ENCODE measurements at regions not wholly inside any gene's neighbourhood (a gene's known extent, or its start where the extent isn't known, plus 50 kb on each side); places are given as distances from the start of the nearest gene placed in this dataset.

DNA sequence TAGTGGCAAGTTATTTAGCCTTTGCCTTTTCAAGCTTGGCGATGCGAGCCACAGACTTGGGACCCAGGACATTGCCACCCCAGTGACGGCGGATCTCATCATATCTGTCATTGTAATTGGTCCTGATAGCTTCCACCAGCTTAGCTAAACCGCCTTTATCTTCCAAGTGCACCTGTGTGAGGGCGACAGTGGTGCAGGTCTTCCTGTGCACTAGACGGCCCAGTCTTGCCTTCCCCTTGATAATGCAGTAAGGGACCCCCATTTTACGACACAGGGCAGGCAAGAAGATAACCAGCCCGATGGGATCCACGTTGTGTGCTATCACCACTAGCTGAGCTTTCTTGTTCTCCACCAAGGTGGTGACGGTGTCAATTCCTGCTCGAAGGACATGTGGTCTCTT, 99.6 kb upstream of the ITGB1 start:
- no peak for TF ChIP-seq POLR2AphosphoS5 (IDR thresholded peaks at IDR 0.05; ENCODE audit: low read depth, low read length)
- TF ChIP-seq, protein P1, sequence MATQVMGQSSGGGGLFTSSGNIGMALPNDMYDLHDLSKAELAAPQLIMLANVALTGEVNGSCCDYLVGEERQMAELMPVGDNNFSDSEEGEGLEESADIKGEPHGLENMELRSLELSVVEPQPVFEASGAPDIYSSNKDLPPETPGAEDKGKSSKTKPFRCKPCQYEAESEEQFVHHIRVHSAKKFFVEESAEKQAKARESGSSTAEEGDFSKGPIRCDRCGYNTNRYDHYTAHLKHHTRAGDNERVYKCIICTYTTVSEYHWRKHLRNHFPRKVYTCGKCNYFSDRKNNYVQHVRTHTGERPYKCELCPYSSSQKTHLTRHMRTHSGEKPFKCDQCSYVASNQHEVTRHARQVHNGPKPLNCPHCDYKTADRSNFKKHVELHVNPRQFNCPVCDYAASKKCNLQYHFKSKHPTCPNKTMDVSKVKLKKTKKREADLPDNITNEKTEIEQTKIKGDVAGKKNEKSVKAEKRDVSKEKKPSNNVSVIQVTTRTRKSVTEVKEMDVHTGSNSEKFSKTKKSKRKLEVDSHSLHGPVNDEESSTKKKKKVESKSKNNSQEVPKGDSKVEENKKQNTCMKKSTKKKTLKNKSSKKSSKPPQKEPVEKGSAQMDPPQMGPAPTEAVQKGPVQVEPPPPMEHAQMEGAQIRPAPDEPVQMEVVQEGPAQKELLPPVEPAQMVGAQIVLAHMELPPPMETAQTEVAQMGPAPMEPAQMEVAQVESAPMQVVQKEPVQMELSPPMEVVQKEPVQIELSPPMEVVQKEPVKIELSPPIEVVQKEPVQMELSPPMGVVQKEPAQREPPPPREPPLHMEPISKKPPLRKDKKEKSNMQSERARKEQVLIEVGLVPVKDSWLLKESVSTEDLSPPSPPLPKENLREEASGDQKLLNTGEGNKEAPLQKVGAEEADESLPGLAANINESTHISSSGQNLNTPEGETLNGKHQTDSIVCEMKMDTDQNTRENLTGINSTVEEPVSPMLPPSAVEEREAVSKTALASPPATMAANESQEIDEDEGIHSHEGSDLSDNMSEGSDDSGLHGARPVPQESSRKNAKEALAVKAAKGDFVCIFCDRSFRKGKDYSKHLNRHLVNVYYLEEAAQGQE (IDR thresholded peaks at IDR 0.05; ENCODE audit: insufficient read depth in 1 of 2, low read depth in 2 of 2, low read length in 2 of 2): no peak

DNA sequence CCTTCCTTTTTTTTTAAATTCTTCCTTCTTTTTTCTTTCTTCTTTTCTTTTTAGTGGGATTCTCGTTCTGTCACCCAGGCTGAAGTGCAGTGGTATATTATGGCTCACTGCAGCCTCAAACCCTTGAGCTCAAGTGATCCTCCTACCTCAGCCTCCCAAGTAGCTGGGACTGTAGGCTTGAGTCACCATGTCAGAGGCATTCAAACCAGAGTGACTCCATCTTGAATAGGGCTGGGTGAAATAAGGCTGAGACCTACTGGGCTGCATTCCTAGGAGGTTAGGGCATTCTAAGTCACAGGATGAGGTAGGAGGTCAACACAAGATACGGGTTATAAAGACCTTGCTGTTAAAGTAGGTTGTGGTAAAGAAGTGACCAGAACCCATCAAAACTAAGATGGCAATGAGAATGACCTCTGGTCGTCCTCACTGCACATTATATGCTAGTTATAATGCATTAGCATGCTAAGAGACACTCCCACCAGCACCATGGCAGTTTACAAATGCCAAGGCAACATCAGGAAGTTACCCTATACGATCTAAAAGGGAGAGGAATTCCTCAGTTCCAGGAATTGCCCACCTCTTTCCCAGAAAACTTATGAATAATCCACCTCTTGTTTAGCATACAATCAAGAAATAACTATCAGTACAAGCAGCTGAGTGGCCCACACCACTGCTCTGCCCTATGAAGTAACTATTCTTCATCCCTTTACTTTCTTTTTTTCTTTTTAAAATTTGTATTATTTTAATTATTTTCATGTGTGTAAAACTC, 99.0 kb upstream of the ITGB1 start:
- TF ChIP-seq TAF1 (IDR thresholded peaks at IDR 0.05; ENCODE audit: borderline replicate concordance, insufficient read depth, low read length): no peak
- no peak for TF ChIP-seq FOXP2 (optimal IDR thresholded peaks at IDR 0.05; ENCODE audit: borderline replicate concordance, extremely low read depth, extremely low read length, insufficient read depth)
- no peak for TF ChIP-seq POLR2AphosphoS5 (IDR thresholded peaks at IDR 0.05; ENCODE audit: low read depth, low read length)
- TF ChIP-seq SIN3A (IDR thresholded peaks at IDR 0.05; ENCODE audit: borderline replicate concordance, insufficient read depth, low read length): no peak
- TF ChIP-seq, protein P1 (IDR thresholded peaks at IDR 0.05; ENCODE audit: insufficient read depth in 1 of 2, low read depth in 2 of 2, low read length in 2 of 2): no peak

- no peak for TF ChIP-seq POLR2AphosphoS5 (IDR thresholded peaks at IDR 0.05; ENCODE audit: low read depth, low read length)
- TF ChIP-seq SIN3A (IDR thresholded peaks at IDR 0.05; ENCODE audit: borderline replicate concordance, insufficient read depth, low read length): no peak
- TF ChIP-seq TAF1 (IDR thresholded peaks at IDR 0.05; ENCODE audit: borderline replicate concordance, insufficient read depth, low read length): no peak
- TF ChIP-seq, protein P1 (IDR thresholded peaks at IDR 0.05; ENCODE audit: insufficient read depth in 1 of 2, low read depth in 2 of 2, low read length in 2 of 2): no peak
These were observed 97.6 kb upstream of the ITGB1 start for GRCh38 chr10:33055625-33056024.

- no peak for TF ChIP-seq POLR2AphosphoS5 (IDR thresholded peaks at IDR 0.05; ENCODE audit: low read depth, low read length)
- no peak for TF ChIP-seq SIN3A (IDR thresholded peaks at IDR 0.05; ENCODE audit: borderline replicate concordance, insufficient read depth, low read length)
- TF ChIP-seq TAF1 (IDR thresholded peaks at IDR 0.05; ENCODE audit: borderline replicate concordance, insufficient read depth, low read length): no peak
- TF ChIP-seq FOXP2 (optimal IDR thresholded peaks at IDR 0.05; ENCODE audit: borderline replicate concordance, extremely low read depth, extremely low read length, insufficient read depth): no peak
- TF ChIP-seq, protein P1 (IDR thresholded peaks at IDR 0.05; ENCODE audit: insufficient read depth in 1 of 2, low read depth in 2 of 2, low read length in 2 of 2): no peak
These were observed 95.1 kb upstream of the ITGB1 start for GRCh38 chr10:33052915-33053810.
